ENCODE measurements at regions not wholly inside any gene's neighbourhood (a gene's known extent, or its start where the extent isn't known, plus 50 kb on each side); places are given as distances from the start of the nearest gene placed in this dataset.

DNA sequence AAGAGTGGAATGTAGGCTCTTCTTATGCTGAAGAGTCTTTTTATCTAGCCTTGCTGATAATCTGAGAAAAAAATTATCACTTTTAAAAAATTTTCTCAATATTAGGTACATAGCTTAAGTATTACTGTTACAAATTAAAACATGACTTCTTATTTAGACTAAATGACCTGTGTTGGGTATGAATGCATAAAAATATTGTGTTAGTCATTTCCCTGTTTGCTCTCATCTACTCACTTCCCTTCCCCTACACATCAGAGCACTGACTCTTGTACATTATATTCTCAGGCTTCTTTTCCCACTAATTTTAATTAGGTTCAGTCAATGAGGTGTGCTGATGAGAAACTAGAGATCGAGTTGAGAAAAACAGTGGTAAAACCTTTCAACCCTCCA is 881.0 kb downstream of the PCDH18 start:
- no peak for DNase-seq

DNA sequence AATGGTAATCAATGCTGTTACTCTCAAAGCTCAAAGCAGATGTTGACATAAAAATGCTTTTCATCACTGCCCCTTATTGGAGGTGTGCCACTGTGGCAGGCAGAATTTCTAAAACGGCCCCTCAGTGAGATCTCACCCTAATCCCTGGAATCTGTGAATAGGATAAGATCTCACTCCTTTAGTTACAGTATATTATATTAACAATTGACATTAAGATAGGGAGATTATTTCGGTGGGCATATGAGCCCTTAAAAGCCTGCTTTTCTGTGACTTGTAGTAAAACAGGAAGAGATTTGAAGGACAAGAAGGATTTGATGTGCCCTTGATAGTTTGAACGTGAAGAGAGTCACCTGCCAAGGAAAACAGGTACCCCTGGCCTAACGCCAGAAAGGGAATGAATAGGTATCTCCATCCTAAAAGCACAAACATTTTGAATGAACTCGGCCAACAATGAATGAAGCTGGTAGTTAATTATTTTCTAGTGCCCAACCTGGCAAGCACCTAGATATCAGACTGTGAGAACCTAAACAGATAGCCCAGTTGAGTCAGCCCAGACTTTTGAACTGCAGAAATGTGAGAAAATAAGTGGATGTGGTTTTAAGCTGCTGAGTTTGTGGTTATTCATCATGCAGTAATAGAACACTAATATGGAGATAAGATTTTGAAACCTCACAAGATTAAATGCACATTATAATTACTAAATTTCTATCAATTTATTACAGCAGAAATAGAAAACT is 881.6 kb downstream of the PCDH18 start:
- DNase-seq: no peak

DNA sequence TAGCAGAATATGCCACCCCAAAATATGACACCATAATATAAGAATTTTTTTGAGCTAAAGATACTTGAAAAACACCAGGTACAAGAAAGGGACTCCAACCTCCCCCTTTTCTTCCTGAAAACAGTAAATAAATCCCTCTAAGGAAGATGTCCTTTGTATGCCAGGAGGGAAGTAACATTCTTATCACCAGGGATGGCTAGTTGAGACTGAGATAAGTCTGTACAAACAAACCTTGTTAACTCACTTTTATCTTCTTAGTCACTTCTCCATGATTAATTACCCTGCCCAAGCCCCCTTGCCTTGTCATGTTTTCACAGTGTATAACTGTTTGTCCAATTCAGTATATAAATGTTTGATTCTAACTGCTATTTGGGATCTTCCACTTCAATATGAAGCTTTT is 888.0 kb downstream of the PCDH18 start:
- no peak for DNase-seq

DNA sequence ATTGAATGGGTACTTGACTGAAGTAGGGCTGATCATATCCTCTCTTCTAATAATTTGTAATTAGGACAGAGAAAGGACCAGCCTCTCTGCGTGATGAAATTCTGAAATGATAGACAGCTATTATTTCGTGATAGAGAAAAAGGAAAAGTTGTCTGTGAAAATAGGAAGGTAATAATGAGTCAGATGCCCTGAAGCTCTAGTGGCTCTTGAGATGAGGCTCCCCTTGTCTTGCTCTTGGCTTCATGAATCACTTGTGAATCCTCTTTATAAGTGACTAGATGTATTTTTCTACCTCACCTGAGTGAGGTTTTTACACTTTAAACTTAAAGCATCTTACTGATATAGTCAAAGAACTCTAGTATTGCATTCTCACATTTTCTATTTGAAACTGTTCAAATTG is 888.9 kb downstream of the PCDH18 start:
- no peak for DNase-seq

DNA sequence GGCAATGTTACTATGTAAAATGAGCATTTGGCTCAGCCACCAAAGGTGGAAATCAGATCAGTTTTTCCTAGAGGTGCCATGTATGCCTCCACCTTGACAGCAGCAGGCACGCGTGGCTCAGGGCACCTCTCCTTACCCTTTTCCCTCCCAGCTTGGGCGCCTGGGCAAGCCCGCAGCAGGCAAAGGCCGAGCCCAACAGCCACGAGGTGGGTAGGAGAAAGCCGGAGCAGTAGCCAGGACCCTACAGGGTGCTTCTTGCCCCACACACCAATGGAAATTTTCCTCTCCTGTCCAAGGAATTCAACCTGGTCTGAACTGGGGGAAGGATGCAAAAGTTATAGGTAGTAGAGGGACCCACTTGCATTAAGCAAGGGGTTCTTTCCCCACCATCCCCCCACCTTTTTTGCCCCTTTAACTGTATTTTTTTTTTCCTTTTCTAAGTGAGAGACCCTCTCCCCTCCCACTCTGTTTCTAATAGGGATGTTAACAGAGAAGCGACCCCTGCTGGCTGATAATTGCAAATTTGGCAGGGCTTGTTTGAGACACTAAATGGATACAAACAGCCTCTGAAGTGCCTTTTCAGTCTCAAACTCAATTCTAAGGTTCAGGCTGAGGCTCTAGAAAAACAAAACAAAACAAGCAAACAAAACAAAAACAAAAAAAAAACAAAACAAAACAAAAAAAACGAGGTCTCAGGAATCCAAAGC is 895.1 kb downstream of the PCDH18 start:
- no peak for DNase-seq

DNA sequence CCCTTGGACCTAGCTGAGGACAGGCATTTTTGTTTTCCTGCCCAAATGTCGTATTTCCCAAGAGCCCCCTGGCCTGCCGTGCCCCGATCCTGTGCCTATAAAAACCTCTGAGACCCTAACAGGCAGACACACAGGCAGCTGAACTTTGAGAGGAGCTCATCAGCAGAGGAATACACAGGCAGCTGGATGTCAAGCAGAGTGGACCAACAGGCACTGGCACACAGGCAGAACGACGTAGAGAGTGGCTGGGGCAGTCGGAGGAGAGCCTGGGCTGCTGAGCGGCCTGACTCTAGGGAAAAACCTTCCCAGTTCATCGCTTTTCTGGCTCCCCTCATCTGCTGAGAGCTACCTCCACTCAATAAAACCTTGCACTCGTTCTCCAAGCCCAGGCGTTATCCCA is 896.1 kb downstream of the PCDH18 start:
- no peak for DNase-seq

DNA sequence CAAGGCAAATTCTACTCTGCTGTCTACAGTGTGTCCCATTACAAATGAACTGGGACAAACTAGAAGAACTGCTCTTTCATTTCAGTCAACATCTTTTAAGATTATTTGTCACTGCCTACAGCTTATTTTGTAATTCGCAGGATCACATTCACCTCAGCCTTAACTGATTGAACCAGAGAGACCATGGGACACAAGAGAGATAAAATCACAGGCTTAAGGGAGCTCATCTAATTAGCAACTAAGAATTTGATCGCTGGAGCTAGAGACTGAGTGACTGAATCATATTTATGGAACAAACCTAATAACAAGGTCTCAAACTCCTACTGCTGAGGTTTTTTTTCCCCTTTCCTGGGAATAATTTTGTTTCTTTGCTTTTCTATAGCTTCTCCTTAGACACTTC is 898.2 kb downstream of the PCDH18 start:
- DNase-seq: peak; percentile 1

DNA sequence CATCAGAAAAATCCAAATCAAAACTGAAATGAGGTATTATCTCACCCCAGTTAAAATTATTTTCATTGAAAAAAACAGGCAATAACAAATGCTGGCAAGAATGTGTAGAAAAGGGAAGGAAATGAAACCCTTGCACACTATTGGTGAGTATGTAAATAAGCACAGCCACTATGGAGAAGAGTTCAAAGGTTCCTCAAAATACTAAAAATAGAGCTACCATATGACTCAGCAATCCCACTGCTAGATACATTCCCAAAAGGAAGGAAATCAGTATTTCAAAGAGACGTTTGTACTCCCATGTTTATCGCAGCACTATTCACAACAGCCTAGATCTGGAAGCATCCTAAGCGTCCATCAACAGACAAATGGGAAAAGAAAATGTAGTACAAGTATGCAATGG is 932.4 kb downstream of the PCDH18 start:
- DNase-seq: no peak

DNA sequence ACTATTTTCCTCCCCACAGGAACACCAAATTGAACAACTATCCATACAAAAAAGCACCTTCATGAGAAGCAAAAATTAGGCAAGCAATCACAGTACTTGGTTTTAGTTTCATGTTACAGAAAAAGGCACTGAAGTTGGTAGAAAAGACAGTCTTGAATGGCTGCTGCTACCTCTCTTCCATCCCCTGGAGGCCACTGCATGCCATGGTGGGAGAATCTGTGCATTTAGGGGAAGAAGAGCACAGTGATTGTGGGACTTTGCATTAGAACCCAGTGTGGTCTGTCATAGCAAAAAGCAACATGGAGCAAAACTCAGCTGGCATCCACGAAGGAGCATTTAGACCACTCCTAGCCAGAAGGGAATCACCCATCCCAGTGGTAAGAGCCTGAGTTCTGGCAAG is 941.9 kb downstream of the PCDH18 start:
- no peak for DNase-seq

DNA sequence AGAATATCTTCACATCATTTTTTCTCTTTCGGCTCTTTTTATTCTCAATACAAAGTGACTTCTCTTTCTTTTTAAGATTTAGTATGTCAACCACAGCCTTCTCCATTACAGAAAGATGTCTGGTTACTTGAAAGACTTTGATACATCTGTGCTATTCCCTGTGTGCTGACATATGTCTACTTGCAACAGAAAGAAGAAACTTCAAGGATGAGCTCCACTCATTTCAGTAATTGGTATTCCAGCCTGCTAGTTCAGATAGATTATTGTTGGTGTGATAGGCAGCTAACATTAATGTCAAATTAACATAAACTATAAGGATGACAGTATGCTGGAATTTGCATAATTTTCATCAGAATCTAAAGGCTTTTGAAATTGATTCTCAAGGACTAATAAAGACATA is 948.7 kb downstream of the PCDH18 start:
- no peak for DNase-seq

DNA sequence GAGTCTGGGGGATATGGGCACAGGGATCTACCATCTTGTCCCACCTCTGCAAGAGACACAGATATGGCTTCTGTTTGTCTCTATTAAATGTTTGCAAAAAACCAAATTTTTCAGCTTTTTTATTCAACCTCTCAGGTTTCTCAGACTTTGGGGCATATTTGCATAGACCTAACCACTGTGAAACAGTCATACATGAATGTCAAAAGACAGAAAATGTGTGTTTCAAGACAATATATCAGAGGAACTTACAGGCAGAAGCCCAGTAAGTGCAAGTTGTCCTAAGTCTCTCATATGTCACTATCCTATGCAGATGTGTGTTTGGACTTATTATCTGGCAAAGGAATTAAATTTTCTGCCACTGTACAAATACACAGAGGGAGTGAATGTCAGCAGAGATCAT is 951.2 kb downstream of the PCDH18 start:
- no peak for DNase-seq

DNA sequence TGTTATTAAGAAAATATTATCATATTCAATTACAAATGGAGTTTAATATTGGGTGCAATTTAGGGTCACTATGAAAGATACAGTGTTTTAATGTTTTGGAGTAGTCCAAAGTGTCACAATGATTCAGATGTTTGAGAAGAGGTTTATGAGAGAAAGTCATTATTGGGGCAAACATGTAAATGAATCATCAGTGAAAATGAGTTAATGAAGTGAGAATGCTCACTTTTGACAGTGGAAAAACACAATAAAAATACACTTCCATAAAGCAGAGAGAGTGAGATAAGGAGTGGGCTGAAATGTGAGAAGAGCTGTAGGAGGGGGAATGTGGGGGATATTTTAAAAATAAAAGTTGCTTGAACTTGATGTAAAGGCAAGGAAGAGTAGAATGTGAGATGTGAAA is 957.1 kb downstream of the PCDH18 start:
- no peak for DNase-seq

DNA sequence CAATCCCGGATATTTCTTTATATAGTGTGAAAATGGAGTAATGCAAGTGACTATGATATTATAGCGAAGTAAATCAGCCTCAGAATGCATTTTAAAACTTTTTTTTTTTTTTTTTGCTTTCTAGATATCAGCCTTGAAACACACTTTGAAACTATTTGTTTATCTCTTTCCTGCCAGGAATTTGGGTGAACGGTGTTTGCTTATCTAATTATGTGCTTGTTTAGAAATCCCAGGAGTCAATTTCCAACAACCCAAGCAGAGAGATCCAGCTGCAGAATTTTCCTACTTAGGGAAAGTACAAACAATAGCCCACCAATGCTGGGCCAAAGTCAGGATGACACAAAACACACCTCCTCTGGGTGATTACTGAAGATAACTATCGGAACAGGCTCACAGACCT is 958.8 kb downstream of the PCDH18 start:
- no peak for DNase-seq

DNA sequence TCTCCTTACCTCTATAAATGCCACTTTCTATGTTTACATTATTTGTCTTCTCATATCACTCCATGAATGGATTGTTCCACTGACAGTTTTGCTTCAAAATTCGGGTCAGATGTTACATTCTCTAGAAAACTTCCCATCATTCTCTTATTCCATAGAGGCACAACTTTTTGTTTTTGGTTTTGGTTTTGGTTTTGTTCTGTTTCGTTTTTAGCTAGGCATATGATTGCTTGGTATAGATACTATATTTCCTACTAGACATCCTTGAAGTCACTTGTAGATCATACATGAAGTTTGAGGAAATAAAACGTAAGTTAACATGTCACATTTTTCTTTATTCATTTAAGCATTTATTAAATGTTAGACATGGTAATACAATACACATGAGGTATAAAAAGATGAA is 961.0 kb downstream of the PCDH18 start:
- no peak for DNase-seq

DNA sequence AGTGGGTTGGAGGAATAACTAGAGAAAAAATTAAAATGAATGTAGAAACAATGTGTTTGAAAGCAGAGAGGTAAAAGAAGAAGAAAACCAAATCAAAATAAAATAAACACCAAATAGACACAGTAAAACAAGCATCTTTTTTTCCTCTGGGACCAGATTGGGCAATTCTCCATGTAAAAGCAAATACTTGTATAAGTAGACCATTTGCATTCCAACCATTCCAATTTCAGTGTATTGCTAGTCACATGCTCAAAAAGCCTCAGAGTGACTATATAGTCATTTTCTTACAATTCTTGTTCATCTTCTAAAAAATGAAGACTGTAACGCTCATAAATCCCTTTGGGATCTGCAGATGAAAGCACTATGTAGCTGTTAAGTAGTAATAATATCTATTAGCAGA is 969.5 kb downstream of the PCDH18 start:
- DNase-seq: no peak

DNA sequence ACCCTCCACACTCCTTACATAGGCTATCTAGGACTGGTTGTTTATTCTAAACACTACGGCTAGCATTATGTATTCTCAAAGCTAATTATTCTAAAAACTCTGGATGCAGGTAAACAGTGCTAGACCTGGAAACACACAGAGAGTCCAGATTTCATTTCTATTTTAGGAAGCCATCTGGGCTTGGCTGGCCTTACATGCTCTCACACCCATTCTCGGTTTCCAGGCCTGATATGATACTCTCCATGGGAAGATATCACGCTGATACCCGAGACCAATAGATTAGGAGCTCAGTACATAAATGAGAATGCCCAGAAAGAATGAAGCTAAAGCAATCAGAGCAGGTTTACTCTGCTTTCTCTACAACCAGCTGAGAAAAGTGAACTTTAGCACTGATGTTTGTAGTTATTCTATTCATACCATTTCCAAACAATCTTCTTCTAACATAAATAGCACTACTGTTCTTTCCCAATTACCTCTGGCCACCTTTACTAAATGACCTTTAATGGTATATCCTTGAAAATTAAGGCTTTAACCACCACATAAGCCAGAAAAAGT is 973.3 kb downstream of the PCDH18 start:
- no peak for DNase-seq

DNA sequence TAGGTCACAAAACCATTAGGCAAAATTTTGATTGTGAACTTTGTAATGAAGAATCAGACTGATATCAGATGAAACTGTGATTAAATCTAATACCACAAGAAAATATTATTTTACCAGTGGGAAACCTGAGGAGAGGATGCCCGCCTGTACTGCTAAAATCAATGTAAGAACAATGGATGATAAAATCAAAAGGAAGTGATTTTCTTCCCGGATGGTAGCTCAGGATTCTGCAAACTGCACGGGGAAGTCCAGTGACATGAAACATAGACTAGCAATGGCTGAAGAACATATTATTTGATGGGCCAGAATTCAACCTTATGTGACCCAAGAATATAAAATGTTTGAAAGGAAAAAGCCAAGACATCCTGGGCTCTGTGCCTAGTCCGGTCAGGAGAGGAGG is 974.9 kb downstream of the PCDH18 start:
- no peak for DNase-seq

DNA sequence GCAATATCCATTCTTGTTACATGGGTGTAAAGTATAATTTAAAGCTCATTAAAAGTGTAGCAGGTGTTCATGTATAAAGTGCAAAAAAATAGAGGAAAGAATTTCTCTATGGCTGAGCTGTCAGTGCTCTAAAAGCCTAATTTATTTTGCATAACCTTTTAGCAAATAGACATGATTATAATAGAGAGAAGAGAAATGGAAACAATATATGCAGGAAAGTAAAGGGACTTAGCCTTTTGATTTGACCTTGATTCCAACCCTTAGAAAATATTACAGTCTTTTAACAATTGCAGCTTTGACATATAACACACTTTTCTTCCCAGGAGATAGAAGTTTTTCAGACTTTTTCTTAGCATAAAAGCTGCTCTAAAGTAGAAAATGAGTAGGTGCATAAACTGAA is 978.3 kb downstream of the PCDH18 start:
- DNase-seq: no peak

DNA sequence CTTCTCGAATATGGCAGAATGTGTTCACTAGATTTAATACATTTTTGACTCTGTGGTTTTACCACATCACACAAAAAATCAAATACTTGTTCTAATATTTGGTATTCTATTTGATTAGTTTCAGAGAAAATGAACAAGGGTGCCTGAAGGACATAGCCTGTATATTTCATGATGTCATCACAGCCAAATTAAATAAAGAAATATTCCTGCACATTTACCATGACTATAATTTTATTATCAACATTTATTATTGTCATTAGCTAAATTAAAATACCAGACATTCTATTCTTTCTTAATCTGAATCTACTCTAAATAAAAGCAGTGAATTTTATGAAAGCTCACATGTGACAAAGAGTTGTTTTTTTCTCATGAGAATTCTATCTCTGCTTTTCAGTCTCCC is 980.5 kb downstream of the PCDH18 start:
- DNase-seq: no peak

DNA sequence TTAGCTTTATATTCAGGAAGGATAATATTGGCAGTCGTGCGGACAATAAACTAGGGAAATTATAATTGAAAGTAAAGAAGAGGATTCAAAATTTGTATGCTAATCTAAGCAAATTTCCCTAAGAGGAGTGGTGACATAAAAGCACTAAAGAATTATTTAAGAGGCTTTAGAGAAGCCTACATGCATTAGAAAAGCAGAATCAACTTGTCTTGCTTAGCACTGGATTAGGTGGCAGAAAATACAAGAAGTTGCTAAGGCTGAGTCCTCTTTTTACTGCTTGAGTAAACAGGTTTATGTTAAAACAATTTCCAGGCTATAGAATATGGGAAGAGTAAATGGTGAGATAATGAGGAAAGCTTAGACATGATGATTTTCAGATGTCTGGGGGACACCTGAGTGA is 991.5 kb downstream of the PCDH18 start:
- no peak for DNase-seq

DNA sequence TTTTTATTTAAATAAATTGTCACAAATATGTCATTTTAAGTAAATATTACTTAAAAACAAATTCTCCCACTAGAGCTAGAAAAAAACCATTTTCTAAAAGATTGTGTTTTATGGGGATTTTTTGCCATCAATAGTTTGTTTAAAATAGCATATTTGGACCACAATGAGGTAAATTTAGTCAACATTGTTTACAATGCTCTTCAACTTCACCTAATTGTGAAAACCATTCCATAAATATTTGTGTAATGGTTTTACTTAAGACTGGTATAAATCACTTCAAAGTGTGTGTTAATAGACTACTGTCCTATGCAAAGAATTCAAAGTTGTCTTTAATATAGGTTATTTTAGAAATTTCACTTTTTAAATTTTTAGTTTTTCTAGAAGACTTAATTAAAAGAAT is 1004.2 kb downstream of the PCDH18 start:
- DNase-seq: no peak

DNA sequence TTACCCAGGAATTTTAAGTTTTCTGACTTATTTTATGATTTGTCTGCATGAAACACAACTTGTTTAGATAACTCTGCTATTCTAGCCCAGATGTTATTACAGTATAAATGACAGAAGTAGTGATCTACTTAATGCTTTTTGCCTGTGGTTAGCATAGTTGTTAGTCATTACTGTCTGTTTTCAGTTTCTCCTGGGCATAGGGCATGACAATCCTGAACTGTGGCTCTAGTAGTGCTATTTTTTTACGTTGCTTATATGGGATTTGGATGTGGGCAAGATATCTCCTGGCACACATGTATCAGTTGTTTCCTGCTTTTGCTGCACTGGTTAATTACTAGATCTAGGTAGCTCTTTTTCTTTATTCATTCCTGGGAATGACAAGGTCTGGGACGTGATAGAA is 1005.8 kb downstream of the PCDH18 start:
- DNase-seq: no peak

DNA sequence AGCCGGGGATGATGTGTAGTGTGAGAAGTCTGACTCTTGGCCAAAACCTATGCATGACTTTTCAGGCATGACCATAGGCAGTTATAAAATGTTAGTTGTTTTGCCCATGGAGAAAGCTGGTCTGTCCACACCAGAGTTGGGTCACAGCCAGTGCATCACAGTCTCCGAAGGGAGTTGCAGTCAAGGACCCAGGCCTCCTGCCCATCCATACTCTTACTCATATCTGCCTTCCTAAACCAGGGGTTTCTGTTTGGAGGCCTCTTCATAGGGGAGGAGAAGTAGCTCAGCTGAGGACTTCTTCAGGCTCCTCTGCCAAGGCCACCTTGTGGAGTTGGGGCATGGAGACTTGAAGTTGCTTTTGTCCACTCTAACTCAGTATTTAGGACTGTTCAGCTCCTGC is 1008.3 kb downstream of the PCDH18 start:
- DNase-seq: no peak

DNA sequence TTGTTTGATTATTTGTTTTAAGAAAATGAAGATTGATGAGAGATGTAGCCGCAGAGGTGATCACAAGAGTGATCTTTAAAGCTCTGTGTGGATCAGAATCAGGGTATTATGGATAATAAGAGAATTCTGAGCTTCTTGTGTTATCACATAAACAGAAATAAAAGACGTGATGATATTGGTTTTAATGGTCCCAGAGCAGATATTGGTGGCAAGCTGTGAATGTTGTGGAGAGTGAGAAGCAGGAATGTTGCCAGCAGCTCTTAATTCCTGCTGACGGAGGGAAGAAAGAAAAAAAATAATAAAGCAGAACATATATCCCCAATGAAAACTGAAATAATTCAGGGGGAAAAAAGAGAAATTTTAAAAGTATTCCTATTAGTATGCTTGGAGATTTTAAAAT is 1015.9 kb downstream of the PCDH18 start:
- no peak for DNase-seq

DNA sequence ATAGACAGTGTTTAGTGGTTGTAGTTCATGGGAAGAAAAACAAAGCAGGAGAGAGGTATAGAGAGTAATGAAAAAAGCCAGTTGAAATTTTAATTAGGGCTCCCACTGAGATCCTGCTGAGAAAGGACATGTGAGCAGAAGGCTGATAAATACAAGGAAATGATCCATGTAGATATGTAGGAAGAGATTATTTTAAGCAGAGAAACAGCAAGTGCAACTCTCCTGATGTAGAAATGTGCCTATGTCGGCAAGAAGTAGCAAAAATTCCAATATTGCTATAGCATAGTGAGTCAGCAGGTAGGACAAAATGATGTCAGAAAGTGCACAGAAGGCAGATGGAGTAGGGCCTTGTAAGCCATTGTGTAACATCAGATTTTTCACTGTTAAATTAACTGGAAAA is 1027.3 kb downstream of the PCDH18 start:
- peak; percentile 77 for DNase-seq

All from eye (tissue), 1 donor.